GM19455 (cell line): ENCODE measurements at regions not wholly inside any gene's neighbourhood (a gene's known extent, or its start where the extent isn't known, plus 50 kb on each side); places are given as distances from the start of the nearest gene placed in this dataset.

Experiments used
- ATAC-seq: cut with Tn5 transposase; IDR thresholded peaks from one replicate; pipeline ENCODE4 v1.9.1; 2021; ENCODE audit not compliant: unreplicated experiment

DNA sequence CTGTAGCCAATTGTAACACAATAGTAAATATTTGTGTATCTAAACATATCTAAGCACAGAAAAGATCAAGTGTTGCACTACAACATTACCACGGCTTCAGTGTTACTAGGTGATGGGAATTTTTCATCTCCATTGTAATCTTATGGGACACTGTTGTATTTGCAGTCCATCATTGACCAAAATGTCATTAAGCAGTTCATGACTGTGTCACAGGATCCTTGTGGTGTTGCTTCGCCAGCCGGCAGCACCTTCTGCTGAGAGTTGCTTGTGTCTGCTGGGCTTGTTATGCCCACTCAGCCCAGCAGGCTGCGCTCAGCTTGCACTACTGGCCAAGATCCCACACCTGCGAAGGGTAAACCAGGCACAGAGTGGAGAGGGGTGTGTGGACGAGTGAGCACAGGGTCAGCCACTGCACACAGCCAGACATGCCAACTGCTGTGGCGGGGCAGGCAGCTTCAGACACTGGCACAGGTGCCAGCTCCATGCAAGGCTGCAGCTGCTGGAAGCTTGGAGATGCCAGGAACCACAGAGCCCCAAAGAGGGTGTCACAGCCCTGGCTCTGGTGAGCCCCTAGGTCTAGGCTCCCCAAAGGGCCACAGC, 273.7 kb downstream of the CETN3 start:
- ATAC-seq, result no peak

DNA sequence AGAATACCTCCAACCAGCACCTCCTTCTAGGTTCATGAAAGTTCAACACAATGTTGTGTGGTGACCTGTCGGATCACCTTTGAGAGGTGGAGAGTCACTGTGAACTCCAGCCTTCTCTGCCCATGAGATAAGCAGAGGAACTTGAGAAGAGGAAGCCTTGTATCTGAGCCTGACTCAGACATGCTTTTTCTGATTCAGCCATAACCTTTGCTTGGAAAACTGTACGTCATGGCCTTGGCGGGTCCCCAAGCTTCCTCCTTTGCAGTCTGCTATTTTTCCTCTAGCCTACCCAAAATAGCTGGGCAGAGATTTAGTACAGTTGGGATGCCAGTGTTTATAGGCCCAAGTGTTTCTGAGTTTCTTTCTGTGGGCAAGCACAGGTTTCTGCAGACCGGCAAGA, 274.7 kb downstream of the CETN3 start:
- no peak for ATAC-seq

- no peak for ATAC-seq
Measured at GRCh38 chr5:90134381-90134780, 275.2 kb downstream of the CETN3 start.

GRCh38 chr5:90133941-90134340, 275.6 kb downstream of the CETN3 start:
- ATAC-seq, result no peak

DNA sequence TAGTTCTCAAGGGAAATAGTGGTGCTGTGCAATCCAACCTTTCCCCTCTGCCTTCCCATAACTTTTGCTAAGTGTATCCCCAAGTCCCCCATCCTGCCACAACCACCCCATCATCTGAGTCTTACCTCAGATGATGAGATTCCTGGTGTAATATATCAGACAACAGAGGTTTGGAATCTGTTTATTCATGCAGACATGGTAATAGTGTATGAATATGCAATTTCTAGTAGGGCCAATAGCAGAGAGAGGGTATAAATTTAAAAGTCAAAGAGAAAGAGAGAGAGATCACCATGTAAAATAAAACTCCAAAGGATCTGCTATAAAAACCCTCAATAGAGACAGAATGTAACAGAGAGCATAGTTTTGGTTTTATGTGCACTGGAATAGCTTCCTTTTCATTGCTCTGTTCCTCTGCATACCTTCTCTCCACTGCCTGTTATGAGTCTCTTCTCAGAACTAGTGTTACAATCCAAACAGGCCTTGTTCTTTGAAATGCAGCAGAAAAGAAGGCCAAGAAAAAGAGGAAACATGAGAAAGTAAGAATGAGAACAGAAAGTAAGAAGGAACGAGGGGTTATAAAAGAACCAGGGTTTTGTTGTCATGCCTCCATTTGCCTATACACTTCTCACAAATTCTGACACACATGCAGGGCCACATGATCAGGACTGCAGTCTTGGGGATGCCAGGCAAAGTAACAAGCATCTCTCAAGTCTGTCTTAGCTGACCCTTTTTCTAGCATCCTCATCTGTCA, 278.0 kb downstream of the CETN3 start:
- peak; percentile 77 for ATAC-seq

DNA sequence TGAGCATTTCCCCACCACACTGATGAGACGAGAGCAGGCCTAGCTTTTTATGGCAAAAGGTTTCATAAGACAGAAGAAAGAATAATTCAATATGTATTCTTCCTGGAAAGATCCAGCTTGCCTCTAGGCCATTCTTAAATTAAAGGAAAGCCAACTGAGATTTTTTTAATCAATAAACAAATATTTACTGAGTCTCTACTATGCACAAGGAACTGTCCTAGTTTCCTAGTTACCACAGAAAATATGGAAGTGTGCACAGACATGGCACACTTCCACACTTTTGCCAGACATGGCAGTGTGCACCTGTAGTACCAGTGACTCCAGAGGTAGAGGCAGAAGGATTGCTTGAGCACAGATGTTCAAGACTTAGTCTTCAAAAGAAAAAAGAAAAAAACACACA, 281.0 kb downstream of the CETN3 start:
- ATAC-seq, result no peak

DNA sequence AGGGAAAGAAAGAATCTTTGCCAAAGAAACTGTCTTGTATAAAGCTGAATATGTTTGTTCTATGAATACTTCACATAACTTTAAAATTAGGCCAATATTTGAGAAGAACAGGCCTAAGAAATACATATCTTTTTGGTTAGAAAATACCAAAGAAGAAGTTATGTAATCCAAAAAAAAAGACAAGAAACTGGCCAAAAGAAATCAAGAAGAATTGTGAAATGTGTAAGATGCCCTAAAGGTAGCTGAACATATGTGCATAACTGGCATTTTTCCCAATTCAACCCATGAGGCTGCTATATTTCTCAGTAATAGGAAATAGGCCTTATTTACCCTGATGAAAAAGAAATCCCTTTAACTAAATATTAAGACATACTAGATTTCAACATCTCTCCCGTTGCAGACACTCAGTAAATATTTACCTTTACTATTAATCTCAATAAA, 290.0 kb downstream of the CETN3 start:
- ATAC-seq, result no peak

DNA sequence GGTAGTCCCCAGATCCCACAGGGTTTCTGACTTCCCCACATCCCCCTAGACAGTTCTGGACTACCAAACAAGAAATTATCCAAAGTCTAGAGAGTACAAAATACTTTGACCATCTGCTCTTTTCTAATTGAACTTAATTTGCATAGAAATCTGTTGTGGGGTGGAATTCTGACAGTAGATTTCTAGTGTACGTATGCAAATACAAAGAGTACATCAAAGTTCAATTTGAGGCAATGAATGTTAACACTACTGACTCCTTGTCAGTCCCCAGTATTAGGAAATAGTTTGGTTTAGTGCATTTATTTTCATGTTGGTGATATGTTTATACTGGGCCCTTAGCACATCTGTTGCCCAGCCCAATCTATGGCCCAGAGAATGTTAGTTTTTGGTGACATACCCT, 292.6 kb downstream of the CETN3 start:
- ATAC-seq, result no peak

DNA sequence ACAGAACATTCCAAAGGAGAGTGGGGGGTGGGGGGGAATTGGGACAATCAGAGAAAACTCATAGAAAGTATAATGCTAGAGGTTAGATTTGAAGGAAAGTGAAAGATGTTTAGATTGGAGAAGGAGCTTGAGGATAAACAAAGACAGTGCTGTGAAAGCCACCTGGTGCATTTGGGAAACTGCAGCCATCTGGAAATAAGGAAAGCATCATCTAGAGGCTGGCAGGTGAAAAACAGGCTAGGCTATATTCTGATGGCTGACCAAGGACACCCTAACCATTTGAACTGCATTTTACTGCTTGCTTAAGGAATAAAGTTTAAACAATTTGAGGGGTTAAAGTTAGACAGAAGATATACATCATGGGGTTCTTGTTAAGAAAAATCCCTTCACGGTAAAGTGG, 296.4 kb downstream of the CETN3 start:
- no peak for ATAC-seq

GRCh38 chr5:90112033-90112692, 297.4 kb downstream of the CETN3 start:
- no peak for ATAC-seq

DNA sequence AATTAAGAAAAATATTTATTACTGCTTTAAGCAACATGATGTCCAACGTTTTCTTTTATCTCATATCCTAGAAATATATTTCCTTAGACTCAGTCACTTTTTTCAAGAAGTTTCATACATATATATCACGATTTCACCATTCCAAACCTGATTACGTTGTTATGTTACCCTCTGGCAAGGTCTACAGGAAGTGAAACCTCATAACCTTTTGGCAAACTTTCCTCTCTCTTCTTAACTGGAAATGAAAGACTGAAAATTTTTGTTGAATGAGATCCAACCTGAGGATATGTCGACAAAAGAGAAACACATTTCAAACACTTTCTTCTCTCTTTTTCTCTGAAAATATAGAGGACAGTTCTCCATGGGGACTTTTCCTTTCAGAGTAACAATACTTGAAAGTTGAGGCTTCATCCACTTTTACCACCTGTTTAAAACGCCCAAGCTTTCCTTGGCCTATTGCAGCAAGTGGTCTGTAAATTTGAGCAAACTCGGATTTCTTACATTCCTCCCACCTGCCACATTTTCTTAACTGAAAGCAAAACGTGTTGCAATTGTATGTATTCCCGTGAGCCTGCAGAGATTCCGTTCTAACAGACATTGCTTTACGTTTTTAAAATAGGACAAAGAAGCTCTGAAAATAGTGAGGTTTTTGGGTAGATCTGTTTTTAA, 298.1 kb downstream of the CETN3 start:
- ATAC-seq, result no peak

- ATAC-seq, result no peak
Measured at GRCh38 chr5:90109285-90109684, 300.3 kb downstream of the CETN3 start.

DNA sequence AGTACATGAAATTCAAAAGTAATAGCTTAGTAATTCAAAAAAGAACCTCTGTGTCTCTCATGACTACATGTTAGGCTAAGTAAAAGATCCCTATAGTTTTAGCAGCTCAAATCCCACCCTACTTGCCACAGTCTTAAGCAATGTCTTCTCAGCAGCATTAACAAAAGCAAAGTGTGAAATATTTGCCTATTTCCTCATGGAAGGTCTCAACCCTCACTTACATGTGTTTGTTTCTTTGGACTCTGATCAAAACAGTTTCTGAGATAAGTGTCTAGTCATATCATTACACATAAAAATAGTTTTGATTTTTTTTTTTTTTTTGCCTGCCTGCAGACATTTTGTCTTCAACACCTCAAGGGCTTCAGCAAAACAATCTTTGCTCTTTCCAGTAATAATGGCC, 310.5 kb downstream of the CETN3 start:
- no peak for ATAC-seq

DNA sequence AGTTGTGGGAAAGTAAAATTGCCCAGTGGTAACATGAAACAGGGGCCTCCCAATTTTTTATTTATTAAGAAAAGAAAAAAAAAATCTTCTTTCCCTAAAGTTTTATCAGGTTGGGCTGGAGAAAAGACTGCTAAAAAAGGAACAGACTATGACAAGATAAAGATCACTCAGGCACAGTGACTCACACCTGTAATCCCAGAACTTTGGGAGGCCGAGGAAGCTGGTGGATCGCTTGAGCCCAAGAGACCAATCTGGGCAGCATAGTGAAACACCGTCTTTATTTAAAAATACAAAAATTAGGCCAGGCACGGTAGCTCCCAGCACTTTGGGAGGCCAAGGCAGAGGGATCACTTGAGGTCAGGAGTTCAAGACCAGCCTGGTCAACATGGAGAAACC, 312.5 kb downstream of the CETN3 start:
- no peak for ATAC-seq

GRCh38 chr5:90096415-90097081, 313.0 kb downstream of the CETN3 start:
- ATAC-seq, result no peak

- no peak for ATAC-seq
Measured at GRCh38 chr5:90095292-90096060, 314.1 kb downstream of the CETN3 start.

DNA sequence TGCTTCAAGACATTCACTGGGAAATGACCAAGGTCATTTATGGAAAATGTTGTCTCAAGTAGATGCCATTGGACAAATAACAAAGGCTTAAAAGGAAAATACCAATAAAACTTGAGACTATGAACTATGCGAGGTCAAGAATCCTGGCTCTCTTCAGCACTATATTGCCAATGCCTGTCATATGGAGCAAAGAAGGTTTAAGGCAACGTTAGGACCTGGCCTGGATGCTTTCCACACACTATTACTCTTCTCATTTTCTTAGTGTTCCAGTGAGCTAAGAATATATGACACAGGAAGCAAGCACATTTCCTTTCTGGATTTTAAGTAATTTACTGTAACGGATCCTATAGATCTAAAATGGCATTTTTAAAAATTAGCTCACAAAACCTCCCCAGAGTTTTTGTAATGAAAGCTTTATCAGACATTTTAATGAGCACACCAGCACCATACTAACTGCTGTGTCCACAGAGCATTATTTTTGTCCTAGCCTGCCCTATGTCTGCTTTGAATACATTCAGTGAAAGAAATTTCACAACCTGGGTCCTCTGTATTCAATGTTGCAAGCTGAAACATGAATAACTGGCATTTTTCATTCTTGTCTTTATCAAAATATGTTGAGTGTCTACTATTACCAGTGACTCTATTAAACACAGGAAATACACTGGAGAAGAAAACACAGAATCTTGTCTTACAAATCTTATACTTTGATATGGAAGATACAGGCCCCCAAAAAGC, 315.6 kb downstream of the CETN3 start:
- ATAC-seq, result no peak

DNA sequence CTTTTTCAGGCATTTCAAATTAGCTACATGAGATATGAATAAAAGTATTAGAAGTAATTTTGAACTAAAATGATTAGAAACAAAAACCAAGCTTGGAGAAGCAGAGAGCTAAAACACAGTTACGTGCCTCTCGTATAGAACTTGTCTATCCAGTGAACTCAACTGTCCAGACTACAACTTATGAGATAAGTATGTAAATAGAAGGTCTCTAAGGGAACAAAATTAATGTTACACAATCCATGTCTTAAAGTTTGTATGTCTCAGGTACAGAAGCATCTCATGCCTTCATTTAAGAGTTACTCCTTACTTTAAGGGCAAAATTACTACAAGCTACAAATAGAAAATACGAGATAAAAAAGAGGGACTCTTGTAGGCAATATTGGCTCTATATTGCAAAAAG, 316.8 kb downstream of the CETN3 start:
- no peak for ATAC-seq

GRCh38 chr5:90084342-90084741, 325.2 kb downstream of the CETN3 start:
- no peak for ATAC-seq
